HG03066 (cell line): ENCODE measurements at regions not wholly inside any gene's neighbourhood (a gene's known extent, or its start where the extent isn't known, plus 50 kb on each side); places are given as distances from the start of the nearest gene placed in this dataset.

Experiments
- ATAC-seq: cut with Tn5 transposase; IDR thresholded peaks from one replicate; pipeline ENCODE4 v1.9.1; 2021; ENCODE audit warnings: low read depth; ENCODE audit not compliant: unreplicated experiment

DNA sequence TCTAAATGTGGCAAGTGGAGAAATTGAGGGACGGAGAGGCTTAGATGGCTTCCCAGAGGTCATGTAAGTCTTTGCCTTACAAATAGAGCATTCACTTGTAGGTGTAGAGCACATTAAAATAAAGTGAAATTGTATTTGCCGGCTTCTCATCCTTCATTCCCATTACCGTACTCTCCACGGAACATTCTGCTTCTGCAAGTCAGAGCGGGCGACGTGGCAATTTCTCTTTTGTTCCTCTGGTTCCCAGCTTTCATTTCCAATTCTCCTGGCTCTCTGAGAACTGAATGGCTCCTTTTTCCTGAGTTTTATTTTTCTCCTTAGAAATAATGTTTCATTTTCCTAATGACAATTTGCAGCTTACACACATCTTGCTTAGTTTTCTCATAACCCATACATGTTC, 51.3 kb upstream of the PFKP start:
- no peak for ATAC-seq

DNA sequence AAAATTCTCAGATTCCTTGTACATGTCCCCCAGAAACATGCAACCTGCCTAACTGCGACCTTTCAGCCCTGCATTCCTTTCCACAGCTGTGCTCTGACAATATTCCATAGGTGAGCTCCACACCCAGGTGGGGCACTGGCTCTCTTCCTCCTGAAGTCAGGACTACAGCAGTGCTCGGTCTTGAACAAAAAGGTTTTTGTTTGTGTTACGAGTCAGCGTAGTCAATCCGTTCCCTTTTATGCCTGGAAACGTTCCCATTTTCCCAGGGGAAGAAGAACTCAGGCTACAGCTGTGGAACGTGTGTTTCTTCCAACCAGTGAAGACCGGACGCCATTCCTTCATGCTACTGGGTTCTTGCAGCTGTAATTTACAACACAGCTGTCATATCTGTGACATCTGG, 52.4 kb upstream of the PFKP start:
- no peak for ATAC-seq

GRCh38 chr10:3012223-3012622, 55.1 kb upstream of the PFKP start:
- no peak for ATAC-seq

DNA sequence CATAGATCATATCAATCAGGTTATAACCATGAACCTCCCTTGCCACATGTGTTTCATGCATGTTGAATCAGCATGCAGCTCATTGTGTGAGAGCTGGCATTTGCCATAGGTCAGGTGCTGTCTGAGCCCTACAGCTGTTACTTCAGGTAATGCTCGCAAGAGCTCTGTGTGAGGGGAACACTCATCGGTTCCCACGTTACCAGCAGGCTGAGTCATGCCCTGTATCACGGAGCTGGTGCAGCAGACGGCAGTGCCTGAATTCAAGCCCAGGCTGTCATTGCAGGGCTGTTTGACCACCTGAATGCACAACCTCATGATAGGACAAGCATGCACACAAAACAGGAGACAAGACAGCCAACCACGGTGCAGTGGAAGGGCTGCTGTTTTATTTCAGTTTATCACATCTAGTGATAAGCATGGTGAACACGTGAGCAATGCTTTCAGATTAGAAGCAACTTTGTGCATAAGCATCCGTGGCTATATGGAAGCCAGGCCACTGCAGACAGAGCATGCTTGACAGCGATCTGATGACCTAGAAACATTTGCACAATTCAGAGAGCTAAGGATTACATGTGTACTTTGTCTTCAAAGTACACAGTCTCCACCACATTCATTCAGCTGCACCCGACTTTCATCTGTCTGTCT, 56.4 kb upstream of the PFKP start:
- no peak for ATAC-seq

DNA sequence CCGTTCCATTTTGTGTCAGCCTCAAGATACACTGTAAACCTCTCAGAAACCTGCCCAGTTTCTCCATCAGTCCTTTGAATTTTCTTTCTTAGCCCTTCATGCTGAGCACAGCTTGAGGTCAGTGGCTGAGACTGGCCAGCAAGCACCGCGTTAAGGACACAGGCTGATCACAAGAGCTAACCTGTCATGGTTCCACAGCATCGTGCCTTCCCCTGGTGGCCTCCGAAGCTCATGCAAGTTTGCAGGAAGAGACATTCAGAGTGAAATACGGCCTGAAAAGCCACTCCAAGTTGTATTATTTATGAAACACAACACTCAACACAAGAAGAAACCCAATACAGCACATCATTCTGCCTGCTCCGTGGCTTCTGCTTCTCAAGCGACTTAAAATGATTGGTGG, 57.0 kb upstream of the PFKP start:
- ATAC-seq = no peak

- ATAC-seq = no peak
Measured at GRCh38 chr10:3009341-3009740, 58.0 kb upstream of the PFKP start.

DNA sequence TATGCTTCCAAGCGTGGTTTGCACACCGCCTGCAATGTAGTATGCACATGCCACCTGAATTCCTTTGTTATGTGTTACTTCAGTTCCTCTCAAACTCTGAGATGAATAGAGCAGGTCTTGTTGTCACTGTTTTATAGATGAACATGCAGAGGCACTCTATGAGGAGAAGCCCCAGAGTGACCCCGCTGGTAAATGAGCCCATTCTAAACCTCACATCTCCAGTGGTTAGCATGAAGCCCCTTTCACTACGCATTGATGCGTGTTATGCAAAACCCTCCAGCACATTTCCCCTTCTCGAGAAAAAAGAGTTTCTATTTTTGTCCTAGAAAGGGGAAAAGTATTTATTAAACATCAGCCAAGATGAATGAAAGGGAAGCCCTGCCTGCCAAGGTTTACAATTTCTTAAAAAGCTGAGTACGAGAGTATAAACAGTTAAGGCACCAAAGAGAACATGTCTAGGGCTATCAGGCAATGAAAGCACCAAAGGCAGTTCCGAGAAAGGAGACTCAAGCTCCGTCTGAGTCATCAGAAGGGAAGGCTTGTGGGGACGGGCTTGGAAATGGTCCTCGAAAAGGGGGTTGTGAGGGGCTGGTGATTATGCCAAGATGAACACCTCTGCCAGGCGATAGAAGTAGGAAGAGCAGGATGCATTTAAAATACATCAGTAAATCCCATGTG, 58.7 kb upstream of the PFKP start:
- ATAC-seq = no peak

GRCh38 chr10:3006607-3007006, 60.7 kb upstream of the PFKP start:
- no peak for ATAC-seq

DNA sequence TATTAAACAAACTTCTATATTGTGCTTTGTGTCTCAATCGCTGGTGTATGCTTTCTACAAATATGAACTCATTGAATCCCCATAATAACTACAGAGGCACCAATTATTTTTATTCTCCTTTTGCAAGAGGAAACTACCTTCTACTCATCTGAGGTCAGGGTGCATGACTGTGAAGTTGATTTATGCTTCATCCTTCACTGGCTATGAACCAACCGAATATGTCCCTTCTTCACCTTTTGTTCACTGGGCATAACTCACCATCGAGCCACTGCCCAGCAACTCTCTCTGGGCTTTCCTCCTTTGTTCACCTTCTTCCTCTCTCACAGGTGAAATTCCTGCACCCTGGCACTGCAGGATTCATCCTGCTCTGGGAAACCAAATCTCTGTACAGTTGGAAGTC, 61.3 kb upstream of the PFKP start:
- no peak for ATAC-seq

- no peak for ATAC-seq
Measured at GRCh38 chr10:3002304-3002703, 65.0 kb upstream of the PFKP start.

DNA sequence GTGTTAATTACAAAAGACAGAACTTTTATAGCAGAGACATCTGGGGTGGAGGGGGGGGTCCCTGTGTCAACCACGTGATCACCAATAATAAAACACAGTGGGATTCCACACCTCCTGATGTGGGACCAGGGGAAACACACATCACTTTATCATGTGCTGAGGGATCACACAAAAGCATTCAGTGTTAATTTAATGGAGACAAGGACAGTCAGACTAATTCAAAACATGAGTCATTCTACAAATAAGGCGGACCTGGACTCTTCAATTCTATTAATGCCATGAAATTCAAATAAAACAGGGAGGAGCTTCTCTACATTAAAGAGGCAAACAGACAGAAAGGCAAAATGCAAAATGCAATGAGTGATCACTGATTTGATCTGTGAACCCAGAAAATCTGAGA, 67.3 kb upstream of the PFKP start:
- no peak for ATAC-seq

DNA sequence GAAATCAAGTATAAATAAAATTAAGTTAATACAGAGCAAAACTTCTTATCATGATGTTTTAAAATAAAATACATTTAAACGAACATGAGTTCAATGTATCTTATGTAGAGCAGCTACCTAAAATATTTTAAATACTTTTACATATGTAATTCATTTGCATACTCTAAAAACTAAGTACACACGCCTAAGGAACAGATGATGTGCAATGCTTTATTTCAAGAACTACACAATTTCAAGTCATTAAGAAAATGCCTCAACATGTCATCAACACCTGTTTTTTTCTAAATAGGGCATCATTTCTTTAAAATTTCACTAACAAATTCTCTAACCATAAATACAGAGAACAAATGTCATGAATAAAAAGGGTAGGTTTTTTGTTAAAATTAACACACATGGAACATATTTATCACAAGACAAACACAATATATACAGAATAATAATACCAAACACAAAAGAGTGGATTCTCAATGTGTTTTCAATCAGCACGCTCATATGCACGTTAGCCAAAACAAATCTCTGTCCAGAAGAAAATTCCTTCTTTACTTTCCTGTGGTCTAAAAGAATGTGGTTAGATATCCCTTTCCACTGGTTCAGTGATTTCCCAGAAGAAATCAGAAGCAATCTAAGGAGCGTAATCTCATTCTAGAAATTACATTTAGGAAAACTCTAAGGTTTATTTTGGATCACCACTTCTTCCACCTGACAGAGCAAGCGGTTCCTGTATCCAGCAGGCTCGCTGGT, 73.0 kb upstream of the PFKP start:
- no peak for ATAC-seq

GRCh38 chr10:2993636-2994035, 73.7 kb upstream of the PFKP start:
- ATAC-seq = no peak

GRCh38 chr10:2992401-2993198, 74.7 kb upstream of the PFKP start:
- ATAC-seq = no peak

DNA sequence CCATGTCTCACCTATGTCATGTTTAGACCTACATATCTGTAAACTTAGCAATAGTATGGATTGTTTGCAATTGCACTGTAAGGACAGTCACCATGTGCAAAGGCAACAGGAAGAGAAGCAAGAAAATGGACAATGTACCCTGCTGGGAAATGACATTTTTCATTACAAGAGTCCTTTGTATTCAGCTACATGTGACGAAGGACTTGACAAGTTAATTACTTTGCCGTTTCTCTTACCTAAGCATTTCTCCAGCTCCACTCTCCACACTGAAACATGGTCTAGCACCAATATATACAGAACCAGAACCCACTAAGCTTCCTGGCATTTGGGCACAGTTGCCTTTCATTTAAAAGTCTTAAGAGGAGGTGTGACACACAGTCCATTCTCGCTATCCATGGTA, 76.6 kb upstream of the PFKP start:
- ATAC-seq = no peak

DNA sequence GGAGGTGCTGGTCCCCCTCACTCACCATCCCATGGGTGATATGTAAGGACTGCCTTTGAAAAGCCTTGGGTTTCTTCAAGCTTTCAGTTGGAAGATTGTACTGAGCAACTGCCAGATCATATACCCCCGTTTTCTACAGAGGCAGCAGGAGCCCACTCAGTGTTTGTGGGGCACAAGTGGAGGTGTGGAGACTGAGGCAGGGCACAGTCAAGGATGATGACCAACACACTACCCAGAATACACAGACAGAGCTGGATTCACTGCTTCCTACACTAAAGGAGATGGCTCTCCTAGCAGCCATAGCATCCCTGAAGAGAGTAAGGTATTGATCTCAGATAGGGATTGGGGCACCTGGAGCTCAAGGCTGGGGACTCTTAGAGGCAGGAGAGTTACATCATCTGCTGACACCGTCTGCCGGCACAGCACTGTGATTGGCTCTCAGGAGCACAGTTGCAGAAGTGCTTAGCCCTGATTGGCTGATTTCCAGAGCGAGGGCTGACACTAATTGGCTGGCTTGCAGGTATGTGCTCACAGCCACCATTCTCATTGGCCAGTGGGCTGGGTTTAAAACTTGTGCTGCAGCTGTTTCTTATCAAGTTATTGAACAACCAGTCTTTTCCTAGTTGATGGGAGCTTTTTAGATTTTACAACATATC, 77.9 kb upstream of the PFKP start:
- ATAC-seq = no peak

DNA sequence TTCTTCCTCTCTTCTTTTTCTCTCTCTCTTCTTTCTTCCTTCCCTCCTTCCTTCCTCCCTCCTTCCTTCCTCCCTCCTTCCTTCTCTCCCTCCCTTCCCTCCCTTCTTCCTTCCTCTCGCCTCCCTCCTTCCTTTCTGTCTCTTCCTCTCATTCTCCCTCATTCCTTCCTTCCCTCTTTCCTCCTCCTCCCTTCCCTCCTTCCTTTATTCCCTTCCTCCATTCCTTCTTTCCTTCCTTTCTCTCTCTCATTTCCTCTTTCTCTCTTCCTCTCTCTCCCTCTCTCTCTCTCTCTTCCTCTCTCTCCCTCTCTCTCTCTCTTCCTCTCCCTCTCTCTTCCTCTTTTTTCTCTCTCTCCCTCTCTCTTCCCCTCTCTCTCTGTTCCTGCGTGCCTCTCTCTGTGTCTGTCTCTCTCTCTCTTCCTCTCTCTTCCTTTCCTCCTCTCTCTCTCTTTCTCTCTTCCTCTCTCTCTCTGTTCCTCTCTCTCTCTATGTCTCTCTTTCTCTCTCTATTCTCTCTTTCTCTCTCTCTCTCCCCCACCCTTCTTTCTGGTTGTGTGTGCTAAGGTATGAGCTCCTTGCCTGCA, 80.1 kb upstream of the PFKP start:
- ATAC-seq = no peak

GRCh38 chr10:2986391-2986801, 81.0 kb upstream of the PFKP start:
- no peak for ATAC-seq

- ATAC-seq = no peak
Measured at GRCh38 chr10:2985729-2986232, 81.6 kb upstream of the PFKP start.

GRCh38 chr10:2984682-2985081, 82.7 kb upstream of the PFKP start:
- ATAC-seq = no peak
